Muscle of back (tissue), 3 donors: ENCODE measurements at regions not wholly inside any gene's neighbourhood (a gene's known extent, or its start where the extent isn't known, plus 50 kb on each side); places are given as distances from the start of the nearest gene placed in this dataset.

ENCODE experiments used
- DNase-seq, 3 donors: peaks; one replicate each; pipeline versions ENCODE4 v3.0.0 to v3.0.0-alpha.2; 2013

DNA sequence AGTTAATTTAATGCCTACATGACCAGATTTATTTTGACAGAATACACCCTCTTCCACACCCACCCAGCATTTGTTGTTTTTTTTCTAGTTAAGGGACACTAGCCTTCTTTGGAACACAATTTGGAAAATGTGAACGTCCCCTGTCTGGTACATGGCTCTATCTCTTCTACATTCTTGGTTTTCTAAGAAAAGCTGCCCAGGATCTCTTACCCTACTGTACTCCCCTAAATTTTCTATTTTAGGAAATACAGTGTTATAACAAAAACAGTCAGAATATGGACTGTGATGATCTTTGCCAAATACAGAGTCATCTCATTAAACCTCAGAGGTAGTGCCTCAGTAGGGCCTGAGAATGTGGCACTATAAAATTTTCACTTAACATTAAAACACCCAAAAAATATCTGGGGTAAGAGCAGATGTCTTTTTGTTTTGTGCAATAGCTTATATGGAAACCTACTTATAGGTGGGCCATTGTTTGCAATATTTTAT is 93.1 kb upstream of the SPON1 start:
- no peak for DNase-seq

DNA sequence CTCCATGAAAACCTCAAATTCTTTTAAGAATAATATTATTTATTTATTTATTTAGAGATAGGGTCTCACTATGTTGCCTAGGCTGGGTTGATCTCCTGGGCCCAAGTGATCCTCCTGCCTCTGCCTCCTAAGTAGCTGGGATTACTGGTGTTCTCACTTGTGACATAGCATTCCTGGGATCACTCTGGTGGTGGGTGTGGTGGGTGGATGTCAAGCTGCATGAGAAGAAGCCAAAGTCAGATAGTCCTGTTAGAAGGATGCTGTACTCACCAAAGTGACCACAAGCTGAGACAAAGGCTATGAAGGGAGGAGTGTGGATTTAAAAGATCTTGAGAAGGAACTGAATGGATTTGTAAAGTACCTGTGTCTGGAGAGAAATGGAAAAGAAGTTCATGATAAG is 87.9 kb upstream of the SPON1 start:
- no peak for DNase-seq

DNA sequence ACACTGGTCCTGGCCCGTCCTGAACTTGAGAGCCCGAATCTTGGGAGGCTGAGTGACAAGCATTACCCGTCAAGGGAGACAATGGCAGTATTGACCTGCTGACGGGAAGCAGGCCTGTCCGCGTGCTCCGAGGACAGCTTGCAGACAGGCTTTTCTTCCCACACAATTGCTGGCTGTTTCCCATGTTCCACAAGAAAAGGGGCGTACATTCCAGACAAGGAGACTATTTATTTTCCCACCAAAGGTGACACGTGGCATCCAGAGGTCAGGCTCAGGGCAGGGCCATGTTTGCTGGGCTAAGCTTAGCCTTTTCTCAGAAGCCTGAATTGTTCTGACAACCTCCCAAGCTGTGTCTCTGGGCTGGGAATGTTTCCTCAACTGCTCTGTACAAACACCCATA is 86.9 kb upstream of the SPON1 start:
- no peak for DNase-seq

DNA sequence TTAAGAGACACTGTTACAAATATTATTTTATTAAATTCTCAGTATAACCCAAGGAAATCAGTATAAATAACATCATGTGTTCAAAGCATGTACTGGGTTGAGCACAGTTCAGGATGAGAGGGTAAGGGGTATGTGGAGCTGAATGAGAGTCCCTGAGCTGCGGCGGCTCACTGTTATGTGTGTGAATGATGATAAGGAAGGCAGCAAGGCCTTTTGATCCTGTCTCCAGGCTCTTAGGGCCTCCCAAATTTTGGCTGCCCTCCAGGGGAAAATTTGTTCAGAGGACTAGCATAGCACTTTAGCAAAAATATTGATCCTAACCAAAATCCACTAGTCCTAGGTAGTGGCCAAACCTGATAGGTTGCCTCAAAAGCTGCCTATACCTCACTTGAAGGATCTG is 86.1 kb upstream of the SPON1 start:
- no peak for DNase-seq

DNA sequence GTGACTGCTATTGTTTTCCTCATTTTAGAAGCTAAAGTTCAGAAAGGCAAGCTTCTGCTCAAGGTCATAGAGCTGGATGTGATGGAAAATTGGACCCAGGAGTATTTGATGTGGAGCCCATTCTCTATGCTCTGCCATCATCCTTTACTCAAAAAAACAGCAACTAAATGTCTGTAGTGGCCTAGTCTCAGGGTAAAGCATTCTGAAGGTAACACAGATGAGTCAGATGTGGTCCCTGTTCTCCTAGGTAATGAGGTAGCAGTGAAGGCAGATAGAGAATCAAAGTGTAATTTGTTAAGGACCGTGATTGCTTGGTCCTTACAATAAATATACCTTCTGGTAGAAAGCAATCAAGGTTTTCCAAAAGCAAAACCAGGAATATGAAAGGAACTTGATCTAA is 84.4 kb upstream of the SPON1 start:
- no peak for DNase-seq

DNA sequence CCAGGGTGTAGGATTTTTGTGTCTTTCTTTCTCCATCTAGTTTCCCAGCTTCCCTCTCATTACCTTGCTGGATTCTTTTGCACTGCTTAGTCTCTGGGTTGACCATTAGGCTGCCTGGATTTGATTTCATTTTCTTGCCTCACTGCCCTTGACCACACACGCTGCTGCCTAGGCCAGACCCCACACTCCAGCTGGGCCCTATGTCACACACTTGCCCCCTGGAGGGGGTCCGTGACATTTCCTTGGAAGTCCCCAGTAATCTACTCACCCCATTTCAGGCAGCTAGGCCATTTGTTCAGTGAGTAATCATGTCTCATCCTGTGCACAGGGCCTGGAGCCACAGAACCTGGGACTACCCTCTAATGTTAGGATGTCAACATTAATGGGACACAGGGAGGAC is 81.9 kb upstream of the SPON1 start:
- DNase-seq: no peak

DNA sequence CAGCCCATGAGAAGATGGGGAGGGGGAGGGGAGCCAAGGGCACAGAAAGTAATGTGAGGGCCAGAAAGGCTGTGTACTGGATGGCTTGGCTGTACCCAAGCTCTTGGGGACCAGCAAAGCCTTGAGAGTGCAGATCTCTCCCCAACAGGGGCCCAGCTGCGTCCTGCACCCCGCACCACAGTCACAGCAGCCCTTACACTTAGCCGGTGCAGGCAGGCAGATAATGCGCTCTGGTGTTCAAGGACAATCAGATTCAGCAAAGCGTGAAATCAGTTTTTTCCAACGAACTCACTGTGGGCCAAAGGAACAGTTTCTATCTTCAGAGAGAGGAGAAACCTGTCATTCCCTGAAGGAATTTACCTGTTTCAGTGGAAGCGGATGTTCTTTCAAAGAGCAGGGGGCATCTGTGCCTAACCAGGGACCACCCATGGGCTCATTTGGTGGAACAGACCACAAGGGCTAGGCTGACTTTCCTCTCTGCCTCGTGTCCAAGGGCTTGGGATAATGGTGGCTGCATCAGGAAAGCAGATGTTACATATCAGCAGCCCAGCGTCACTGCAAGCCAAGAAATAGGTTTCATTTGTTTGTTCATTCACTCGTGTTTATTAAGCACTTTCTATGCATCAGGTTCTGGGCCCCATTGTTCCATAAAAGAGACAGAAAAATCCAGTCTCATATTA is 81.2 kb upstream of the SPON1 start:
- no peak for DNase-seq

DNA sequence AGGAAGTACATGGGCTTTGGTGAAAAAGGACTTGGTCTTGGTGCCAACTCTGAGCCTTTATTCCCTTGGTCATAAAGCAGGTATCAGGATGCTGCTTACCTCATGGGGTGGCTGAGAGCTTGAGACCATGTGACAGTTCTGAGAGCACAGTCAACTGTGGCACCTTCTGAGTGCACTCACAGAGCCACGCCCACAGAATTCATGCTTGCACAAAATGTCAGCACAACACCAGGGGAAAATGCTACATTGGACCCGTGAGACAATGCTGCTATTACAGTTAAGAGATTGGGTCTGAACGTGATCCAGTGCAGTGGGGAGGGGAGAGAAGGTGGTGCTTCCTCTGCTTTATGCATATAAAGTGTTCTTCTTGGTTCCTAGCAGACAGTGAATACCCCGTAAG is 79.5 kb upstream of the SPON1 start:
- DNase-seq: no peak

DNA sequence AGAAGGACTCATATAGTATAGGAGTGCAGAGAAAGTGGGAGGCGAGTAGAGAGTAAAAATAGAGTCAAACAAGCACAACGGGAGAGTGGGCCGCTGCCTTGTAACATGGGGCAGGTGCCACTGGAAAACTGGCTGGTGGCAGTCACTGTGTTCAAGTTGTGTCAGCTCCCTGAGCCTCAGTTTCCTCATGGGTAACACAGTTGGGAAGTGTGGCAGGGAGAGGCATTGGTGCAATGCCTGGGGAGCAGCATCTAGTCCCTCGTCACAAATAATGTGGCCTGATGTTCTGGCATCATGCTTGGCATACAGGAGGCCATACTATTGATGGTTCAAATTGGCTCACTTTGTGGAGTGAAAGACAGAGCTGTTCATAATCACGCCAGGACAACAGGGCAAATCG is 78.9 kb upstream of the SPON1 start:
- DNase-seq: no peak

DNA sequence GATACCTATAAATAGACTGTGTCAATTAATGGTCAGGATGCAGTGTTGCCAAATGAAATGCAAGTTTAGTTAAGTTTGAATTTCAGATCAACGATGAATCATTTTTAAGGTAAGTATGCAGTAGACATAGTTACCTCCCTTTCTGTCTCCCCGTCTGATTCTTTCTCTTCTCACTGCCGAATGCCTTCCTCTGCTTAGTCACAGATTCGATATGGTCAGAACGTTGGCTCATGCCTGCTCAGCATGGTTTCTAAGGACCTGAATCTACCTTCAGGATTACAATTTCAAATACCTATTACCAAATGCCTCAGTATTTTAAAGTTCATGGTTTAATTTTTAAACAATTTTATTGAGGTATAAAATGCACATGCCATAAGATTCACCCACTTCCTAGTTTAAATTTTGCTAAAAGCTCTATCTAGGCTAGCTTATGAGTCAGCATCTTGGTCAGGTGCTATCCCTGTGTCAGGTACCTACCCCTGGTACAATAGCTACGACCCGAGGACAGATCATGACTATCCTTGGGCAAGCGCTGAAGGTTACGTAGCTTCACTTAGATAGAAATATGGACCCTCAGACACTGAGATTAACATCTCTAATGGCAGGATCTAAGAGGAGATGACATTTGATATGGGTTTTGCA is 78.2 kb upstream of the SPON1 start:
- no peak for DNase-seq

DNA sequence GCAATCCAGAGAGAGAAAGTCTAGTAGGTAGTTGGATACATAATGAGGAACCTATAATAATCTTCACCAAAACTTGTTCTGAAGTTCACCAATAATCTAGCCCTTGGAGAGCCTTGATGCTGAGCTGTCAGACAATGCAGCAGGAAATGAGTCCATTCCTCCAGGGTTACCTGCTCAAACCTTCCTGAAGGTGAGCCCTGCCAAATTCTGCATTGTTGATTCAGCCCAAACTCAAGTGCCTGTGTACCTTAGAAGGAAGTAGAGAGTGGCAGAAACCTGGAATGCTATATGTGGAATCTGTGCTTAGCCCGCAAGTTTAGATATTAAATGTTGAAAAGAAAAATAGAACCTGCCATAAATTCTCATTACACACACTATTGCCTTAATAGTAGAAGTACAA is 77.4 kb upstream of the SPON1 start:
- DNase-seq: no peak

DNA sequence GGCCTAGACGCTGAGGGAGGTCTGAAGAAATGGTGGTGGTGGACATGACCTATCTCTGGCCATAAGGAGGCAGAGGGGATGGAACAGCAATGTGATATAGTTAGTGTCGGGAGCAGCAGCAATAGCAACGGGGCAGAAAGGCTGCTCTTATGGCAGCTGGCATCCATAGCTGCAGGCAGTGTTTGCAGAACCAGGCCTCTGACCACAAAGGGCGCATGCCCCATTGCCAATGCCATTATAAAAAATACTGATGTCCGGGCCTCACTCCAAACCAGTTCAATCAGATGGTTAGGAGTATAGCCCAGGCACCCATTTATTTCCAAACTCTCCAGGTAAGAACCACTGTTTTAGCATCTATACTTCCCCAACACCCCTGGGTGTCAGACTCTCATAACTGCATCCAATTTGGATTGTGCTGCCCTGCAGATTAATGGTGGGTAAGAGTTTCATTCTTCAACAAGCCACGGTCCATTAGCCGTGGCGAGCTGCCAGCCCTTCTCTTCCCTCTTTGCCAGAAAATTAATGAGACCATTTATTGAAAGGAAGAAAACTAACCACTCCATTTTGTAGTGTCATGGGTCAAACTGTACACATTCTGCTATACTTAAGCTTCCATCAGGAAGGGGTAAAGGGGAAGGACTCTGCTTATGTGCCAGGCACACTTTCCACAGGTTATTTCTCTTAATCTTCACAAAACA is 72.8 kb upstream of the SPON1 start:
- DNase-seq: no peak

DNA sequence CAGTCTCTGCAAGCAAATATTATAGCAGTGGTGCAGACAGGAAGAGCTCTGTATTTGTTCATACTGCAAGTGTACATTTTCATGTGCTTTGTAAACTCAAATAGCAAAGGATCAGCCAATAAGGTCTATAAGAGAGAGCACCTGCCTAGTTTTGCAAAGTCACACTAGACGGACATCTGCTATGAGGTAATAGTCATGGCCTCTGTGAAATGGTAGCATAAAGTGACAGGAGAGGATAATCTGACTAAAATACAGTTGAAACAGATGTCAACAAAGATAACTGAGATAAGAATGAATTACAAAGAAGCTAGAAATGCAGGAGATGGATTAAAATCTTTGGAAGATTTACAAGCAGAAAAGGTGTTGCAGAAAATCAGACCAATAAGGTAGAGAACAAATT is 70.6 kb upstream of the SPON1 start:
- DNase-seq: no peak

DNA sequence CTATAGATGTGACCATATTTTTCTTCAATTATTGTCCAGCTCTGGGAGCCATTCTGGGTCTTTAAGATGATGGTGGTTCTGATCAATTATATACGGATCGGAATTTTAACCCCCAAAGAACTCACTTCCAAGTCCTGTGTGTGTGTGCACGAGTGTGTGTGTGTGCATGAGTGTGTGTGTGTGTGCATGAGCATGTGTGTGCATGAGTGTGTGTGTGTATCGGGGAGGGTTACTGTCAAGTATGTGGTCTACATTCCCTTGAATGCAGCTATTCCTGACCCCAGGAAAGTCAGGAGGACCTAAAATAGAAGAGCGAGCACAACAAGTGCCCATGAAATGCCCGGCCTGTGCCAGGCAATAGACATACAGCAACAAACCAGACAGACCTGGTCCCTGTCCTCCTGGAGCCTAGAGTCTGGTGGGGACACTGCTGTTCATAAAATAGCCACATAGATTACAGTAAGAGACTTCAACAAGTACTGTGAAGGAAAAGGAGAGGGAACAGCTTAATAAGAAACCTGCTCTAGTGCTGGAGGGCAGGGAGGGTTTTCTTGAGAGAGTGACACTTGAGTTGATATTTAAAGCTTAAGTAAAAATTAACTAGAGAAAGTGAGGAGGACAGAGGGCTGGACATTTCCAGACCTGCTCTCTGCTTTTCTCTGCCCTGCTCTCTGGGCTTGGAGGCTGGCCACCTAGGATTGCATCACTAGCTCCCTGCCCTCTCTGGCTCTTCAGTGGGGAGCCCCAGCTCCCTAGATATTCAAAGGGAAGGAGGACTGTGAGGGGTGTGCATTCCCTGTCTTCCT is 66.1 kb upstream of the SPON1 start:
- no peak for DNase-seq

DNA sequence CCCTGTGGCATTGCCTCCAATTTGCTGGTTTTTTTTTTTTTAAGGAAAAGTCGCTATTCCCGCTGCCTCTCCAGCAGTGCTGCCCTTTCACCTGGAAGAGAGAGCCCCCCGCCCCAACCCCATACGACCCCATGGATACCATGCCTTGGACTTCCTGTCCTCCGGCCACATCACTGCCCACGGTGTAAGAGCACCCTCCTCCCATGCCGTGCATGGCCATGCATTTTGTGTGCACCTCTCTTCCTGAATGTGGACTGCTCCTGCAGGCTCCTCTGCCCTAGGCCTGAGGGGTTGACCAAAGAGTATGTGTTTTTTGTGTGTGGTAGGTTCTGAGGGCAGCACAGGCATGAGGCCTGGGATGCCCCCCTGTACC is 65.6 kb upstream of the SPON1 start:
- no peak for DNase-seq

DNA sequence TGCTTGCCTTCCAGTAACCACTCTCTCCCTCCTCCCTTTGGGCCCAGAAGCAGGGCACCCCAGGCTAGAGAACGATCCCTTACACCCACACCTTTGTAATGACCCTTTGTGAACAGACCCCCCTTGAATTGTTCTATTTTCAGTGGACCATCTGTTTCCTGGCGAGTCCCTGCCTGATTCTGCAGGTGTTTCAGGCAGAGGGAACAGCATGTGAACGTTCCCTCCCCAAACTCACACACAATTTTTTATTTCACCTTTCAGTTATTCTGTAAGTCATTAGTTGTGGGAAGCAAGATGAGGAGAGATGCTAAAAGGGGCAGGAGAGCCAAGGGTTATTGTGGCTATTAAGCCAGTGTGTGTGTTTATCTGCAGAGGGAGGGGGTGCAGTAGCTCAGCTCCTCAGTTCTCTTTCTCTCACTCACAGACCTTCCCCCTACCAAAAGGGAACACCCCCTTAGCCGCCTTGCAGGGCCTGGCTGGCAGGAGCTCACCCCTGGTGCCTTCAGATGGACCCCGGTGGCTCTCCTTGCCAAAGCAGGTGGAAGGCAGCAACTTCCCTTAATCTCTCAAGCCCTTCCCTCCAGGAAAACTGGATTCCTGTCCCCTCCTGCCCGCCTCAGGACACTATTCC is 64.8 kb upstream of the SPON1 start:
- no peak for DNase-seq

DNA sequence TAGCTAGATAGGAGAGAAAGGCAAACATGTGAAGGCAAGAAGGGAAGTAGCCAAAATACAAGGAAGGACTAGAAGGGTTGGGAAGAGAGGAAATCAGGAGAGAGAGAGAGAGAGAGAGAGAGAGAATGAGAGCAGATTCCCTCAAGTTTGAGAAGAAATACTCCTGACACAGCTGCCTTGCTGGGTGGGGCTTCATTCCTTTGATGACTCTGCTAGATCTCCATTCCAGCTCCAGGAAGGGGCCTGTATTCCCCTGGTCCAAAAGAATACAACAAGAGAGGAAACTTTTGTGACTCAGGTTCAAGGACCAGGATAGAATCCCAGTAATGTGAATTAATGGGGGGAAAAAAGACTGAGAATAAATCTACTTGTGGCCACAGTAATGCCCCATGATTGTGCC is 62.9 kb upstream of the SPON1 start:
- DNase-seq: no peak

DNA sequence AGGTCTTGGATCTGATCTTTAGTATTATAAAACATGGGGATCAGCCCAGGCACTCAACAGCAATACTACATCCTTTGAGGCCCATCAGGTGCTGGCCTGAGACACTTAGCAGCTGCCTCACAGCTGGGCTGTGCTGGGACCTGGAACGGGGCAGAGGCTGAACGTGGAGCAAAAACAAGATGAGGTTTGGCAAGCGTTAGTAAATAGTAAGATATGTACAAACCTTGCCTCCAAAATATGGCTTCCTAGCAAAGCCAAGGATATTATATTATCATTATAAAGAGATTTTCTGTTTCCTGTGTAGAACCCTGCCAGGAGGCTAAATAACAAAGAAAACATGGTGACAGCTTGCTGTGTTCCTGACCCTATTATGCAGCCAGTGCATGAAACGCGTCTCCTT is 60.0 kb upstream of the SPON1 start:
- DNase-seq: peak; percentile 45 to 92 (median 81)

DNA sequence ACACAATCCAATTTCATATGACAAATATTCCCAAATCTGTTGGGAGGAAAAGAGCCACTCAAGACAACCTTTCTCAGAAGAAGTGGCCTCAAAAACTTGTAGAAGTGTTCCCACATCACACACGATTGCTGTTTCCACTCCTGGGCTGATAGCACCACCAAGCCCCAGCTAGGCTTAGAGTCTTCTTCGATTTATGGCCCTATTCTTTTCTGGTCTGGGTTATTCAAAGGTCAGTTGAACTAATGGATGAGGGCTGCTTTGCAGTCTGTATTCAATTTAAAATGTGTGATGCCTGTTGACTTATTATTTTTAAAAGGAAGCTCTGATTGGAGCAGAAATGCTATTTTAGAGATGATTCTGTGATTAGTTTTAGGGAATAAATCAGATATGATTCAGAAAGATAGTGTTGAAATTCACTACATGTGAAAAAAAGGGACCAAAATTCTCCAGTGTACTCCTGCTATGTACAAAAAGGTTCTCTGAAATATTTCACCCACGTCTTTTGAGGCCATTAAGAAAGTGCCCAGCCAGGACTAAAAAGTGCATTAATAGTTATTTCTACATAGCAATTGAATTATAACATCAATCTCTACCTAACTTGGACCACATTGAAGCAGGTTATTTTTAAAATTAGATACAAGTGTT is 57.3 kb upstream of the SPON1 start:
- DNase-seq: peak in 2 of 3 donors; percentile 17 to 56

DNA sequence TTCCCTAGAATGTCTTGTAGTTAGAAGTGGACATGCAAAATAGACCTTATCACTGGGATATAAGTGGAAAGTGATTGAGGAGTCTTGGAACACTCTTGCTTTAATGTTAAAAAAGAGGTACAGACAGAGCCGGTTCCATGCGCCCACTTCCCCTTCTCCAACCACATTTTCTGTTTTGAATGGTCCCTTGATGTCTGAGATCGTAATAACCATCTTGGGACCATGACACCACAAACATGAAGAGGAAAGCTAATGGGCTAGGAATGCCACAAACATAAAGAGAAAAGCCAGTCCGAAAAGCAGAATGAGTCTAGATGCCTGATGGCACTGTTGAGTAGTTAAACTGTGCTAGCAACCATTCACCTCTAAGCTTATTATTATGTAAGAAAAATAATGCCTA is 54.8 kb upstream of the SPON1 start:
- no peak for DNase-seq

DNA sequence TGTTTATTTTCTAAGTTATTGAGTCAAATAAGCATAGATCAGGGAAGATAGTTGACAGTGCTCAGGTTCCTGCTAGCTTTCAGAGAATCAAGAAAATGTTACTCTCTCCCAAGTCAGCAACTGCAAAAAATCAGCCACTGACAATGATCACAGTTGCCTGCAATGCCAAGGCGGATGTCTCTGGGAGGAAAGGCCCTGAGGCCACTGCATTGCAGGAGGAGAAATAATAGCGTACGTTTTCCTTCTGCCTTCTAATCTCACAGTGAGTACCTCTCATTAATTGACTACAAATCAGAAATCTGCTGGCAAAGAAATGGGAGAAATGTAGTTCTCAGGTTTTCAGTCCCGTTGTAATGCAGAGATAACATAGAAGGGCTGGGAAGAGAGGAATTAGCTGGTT is 54.0 kb upstream of the SPON1 start:
- no peak for DNase-seq
